ENCODE measurements at regions not wholly inside any gene's neighbourhood (a gene's known extent, or its start where the extent isn't known, plus 50 kb on each side); places are given as distances from the start of the nearest gene placed in this dataset.

GRCh38 chr6:6434151-6434550 is 113.7 kb upstream of the F13A1 start:
- TF ChIP-seq POLR2AphosphoS5 (IDR thresholded peaks at IDR 0.05) (no peak), CTCF (IDR thresholded peaks at IDR 0.05) (no peak), POLR2A (IDR thresholded peaks at IDR 0.05) (no peak)
